HG03097 (cell line): ENCODE measurements at regions not wholly inside any gene's neighbourhood (a gene's known extent, or its start where the extent isn't known, plus 50 kb on each side); places are given as distances from the start of the nearest gene placed in this dataset.

Source experiments
- ATAC-seq: cut with Tn5 transposase; IDR thresholded peaks from one replicate; pipeline ENCODE4 v1.9.1; 2021; ENCODE audit not compliant: unreplicated experiment, low FRiP score

GRCh38 chr20:39280875-39281274 lies 318.7 kb downstream of the DHX35 start:
- ATAC-seq, result no peak

- no peak for ATAC-seq
These were observed 316.2 kb downstream of the DHX35 start for GRCh38 chr20:39278230-39278788.

- ATAC-seq, result no peak
These were observed 315.0 kb downstream of the DHX35 start for GRCh38 chr20:39277185-39277584.

GRCh38 chr20:39270837-39271604 lies 308.9 kb downstream of the DHX35 start:
- no peak for ATAC-seq

GRCh38 chr20:39269493-39270217 lies 307.5 kb downstream of the DHX35 start:
- ATAC-seq, result no peak

- ATAC-seq, result no peak
These were observed 306.9 kb downstream of the DHX35 start for GRCh38 chr20:39268981-39269461.

GRCh38 chr20:39268491-39268951 lies 306.4 kb downstream of the DHX35 start:
- ATAC-seq, result no peak

GRCh38 chr20:39266989-39267388 lies 304.8 kb downstream of the DHX35 start:
- ATAC-seq, result no peak

GRCh38 chr20:39264506-39265172 lies 302.5 kb downstream of the DHX35 start:
- no peak for ATAC-seq

- ATAC-seq, result no peak
These were observed 300.9 kb downstream of the DHX35 start for GRCh38 chr20:39263076-39263475.

GRCh38 chr20:39259808-39260207 lies 297.7 kb downstream of the DHX35 start:
- ATAC-seq, result no peak

GRCh38 chr20:39259010-39259803 lies 297.1 kb downstream of the DHX35 start:
- no peak for ATAC-seq

- ATAC-seq, result no peak
These were observed 296.1 kb downstream of the DHX35 start for GRCh38 chr20:39258253-39258652.

- ATAC-seq, result no peak
These were observed 291.1 kb downstream of the DHX35 start for GRCh38 chr20:39253051-39253755.

- no peak for ATAC-seq
These were observed 289.9 kb downstream of the DHX35 start for GRCh38 chr20:39252035-39252434.

- ATAC-seq, result no peak
These were observed 287.7 kb downstream of the DHX35 start for GRCh38 chr20:39249798-39250197.

- no peak for ATAC-seq
These were observed 286.8 kb downstream of the DHX35 start for GRCh38 chr20:39248862-39249485.

GRCh38 chr20:39248171-39248861 lies 286.2 kb downstream of the DHX35 start:
- ATAC-seq, result no peak
